H1 (cell line): ENCODE measurements at regions not wholly inside any gene's neighbourhood (a gene's known extent, or its start where the extent isn't known, plus 50 kb on each side); places are given as distances from the start of the nearest gene placed in this dataset.

Experiments
- CTCF ChIA-PET: fragments of 300-600 bp; sonication (Branson Sonifier 250); formaldehyde crosslinking; loops from one replicate; lab custom pipeline; 2021; ENCODE audit not compliant: partially characterized antibody; lab: Charles Lee
- POLR2A ChIA-PET: fragments of 300-600 bp; sonication (Branson Sonifier 250); formaldehyde crosslinking; loops from one replicate; lab custom pipeline; 2021; ENCODE audit warnings: inconsistent platforms; ENCODE audit not compliant: partially characterized antibody; lab: Charles Lee
- DNase-seq, 2 experiments: peaks; one replicate each; pipeline versions ENCODE4 v3.0.0 to v3.0.0-alpha.2; 2010 to 2022; ENCODE audit warnings: low spot score in 2 of 2, low read depth in 1 of 2, mixed read lengths in 1 of 2
- FAIRE-seq: peaks from 2 replicates; lab custom pipeline; 2011; peaks lifted over from hg19 to GRCh38; lab: Jason Lieb, UNC
- H2AFZ ChIP-seq: 2 replicates; pipeline ENCODE4 v1.8.1; 2012; ENCODE audit warnings: low read length, inconsistent platforms
- H2AK5ac ChIP-seq: 2 replicates; pipeline ENCODE4 v1.6.1; 2013; ENCODE audit warnings: low read depth, low read length
- H2BK120ac ChIP-seq: replicated peaks from 2 replicates; pipeline ENCODE3; 2013; ENCODE audit warnings: low read depth, low read length, inconsistent platforms
- H2BK12ac ChIP-seq: 2 replicates; pipeline ENCODE4 v1.6.1; 2013; ENCODE audit warnings: low read depth, low read length
- H2BK15ac ChIP-seq: 2 replicates; pipeline ENCODE4 v1.6.1; 2013; ENCODE audit warnings: low read length
- H2BK20ac ChIP-seq: 2 replicates; pipeline ENCODE4 v1.6.1; 2013; ENCODE audit warnings: low read length
- H2BK5ac ChIP-seq: 2 replicates; pipeline ENCODE4 v1.6.1; 2013; ENCODE audit warnings: low read depth, low read length
- H3K14ac ChIP-seq: 2 replicates; pipeline ENCODE4 v1.6.1; 2013; ENCODE audit warnings: inconsistent platforms; ENCODE audit not compliant: insufficient read length
- H3K18ac ChIP-seq: 2 replicates; pipeline ENCODE4 v1.6.1; 2013; ENCODE audit warnings: low read length; ENCODE audit errors: extremely low read depth
- H3K23ac ChIP-seq: 2 replicates; pipeline ENCODE4 v1.6.1; 2013; ENCODE audit warnings: inconsistent platforms; ENCODE audit not compliant: insufficient read length
- H3K23me2 ChIP-seq: 2 replicates; pipeline ENCODE4 v1.6.1; 2013; ENCODE audit warnings: low read depth, low read length
- H3K27ac ChIP-seq: 2 replicates; pipeline ENCODE4 v1.6.1; 2011; ENCODE audit warnings: low read depth, low read length, inconsistent platforms
- H3K27me3 ChIP-seq, 4 experiments: replicated peaks in 1 of 4; 1 replicate in 1 of 4; 2 replicates in 3 of 4; pipeline versions ENCODE4 v1.6.1 to v1.8.1; 2011 to 2013; ENCODE audit warnings: low read length in 3 of 4, mild to moderate bottlenecking in 3 of 4, inconsistent platforms in 2 of 4, mixed read lengths in 2 of 4, moderate library complexity in 1 of 4; ENCODE audit not compliant: control insufficient read depth in 3 of 4, insufficient read depth in 3 of 4; ENCODE audit errors: extremely low read depth in 1 of 4
- H3K36me3 ChIP-seq, 4 experiments: 2 replicates each; pipeline versions ENCODE4 v1.6.1 to v1.8.1; 2011 to 2013; ENCODE audit warnings: mild to moderate bottlenecking in 4 of 4, low read length in 3 of 4, moderate library complexity in 2 of 4, control low read depth in 1 of 4, inconsistent platforms in 1 of 4; ENCODE audit not compliant: insufficient read depth in 4 of 4, control insufficient read depth in 2 of 4
- H3K4ac ChIP-seq: replicated peaks from 2 replicates; pipeline ENCODE3; 2013; ENCODE audit warnings: low read length, low read depth, mixed read lengths, inconsistent platforms; ENCODE audit not compliant: insufficient read length
- H3K4me1 ChIP-seq, 4 experiments: replicated peaks in 1 of 4; 1 replicate in 1 of 4; 2 replicates in 3 of 4; pipeline versions ENCODE4 v1.6.1 to v1.8.1; 2011 to 2013; ENCODE audit warnings: low read length in 3 of 4, inconsistent platforms in 2 of 4, mixed read lengths in 1 of 4; ENCODE audit not compliant: insufficient read depth in 4 of 4, control insufficient read depth in 3 of 4
- H3K4me2 ChIP-seq, 2 experiments: 2 replicates each; pipeline versions ENCODE4 v1.6.1 to v1.8.1; 2011 to 2013; ENCODE audit warnings: low read depth in 2 of 2, low read length in 2 of 2, control low read depth in 1 of 2, inconsistent platforms in 1 of 2, mild to moderate bottlenecking in 1 of 2; ENCODE audit not compliant: insufficient read depth in 1 of 2
- H3K4me3 ChIP-seq, 4 experiments: fragments of 200-600, 300-600 bp in 1 of 4; sonication (generic), shearing (Covaris generic), sonication (Bioruptor Twin) in 1 of 4; 2 replicates each; pipeline versions ENCODE4 v1.5.1 to v1.8.1; 2011 to 2016; ENCODE audit warnings: low read length in 4 of 4, low read depth in 3 of 4, control low read depth in 2 of 4, inconsistent platforms in 2 of 4, mild to moderate bottlenecking in 2 of 4, mixed read lengths in 1 of 4, moderate library complexity in 1 of 4; ENCODE audit not compliant: insufficient read depth in 2 of 4; ENCODE audit errors: extremely low read depth in 1 of 4
- H3K56ac ChIP-seq: replicated peaks from 2 replicates; pipeline ENCODE3; 2013; ENCODE audit warnings: low read depth, mild to moderate bottlenecking, mixed read lengths, low read length, inconsistent platforms; ENCODE audit not compliant: insufficient read length
- H3K79me1 ChIP-seq: 2 replicates; pipeline ENCODE4 v1.6.1; 2013; ENCODE audit warnings: low read depth, low read length, control low read depth
- H3K79me2 ChIP-seq, 2 experiments: 2 replicates each; pipeline versions ENCODE4 v1.6.1 to v1.8.1; 2012 to 2013; ENCODE audit warnings: low read length in 2 of 2, mild to moderate bottlenecking in 2 of 2, inconsistent platforms in 1 of 2; ENCODE audit not compliant: insufficient read depth in 2 of 2, control insufficient read depth in 1 of 2
- H3K9ac ChIP-seq, 4 experiments: replicated peaks in 1 of 4; 1 replicate in 1 of 4; 2 replicates in 3 of 4; pipeline versions ENCODE4 v1.6.1 to v1.8.1; 2011 to 2013; ENCODE audit warnings: low read depth in 3 of 4, low read length in 3 of 4, control low read depth in 2 of 4, mild to moderate bottlenecking in 2 of 4, moderate library complexity in 2 of 4, inconsistent platforms in 1 of 4; ENCODE audit errors: extremely low read depth in 1 of 4
- H3K9me3 ChIP-seq, 2 experiments: 2 replicates each; pipeline versions ENCODE4 v1.6.1 to v1.8.1; 2012 to 2013; ENCODE audit warnings: mild to moderate bottlenecking in 2 of 2, moderate library complexity in 2 of 2, control low read depth in 1 of 2, inconsistent platforms in 1 of 2, low read depth in 1 of 2, low read length in 1 of 2, mixed read lengths in 1 of 2; ENCODE audit not compliant: insufficient read depth in 2 of 2
- H4K20me1 ChIP-seq, 2 experiments: replicated peaks in 1 of 2; 2 replicates each; pipeline versions ENCODE3 to v1.8.1; 2011 to 2013; ENCODE audit warnings: inconsistent platforms in 2 of 2, low read length in 2 of 2, mild to moderate bottlenecking in 1 of 2; ENCODE audit not compliant: insufficient read depth in 2 of 2, control insufficient read depth in 1 of 2
- H4K5ac ChIP-seq: 2 replicates; pipeline ENCODE4 v1.6.1; 2013; ENCODE audit warnings: low read length, low read depth, mixed read lengths, inconsistent platforms; ENCODE audit not compliant: insufficient read length
- H4K8ac ChIP-seq: 2 replicates; pipeline ENCODE4 v1.8.0; 2013; ENCODE audit warnings: mild to moderate bottlenecking, moderate library complexity, low read length, inconsistent platforms; ENCODE audit not compliant: insufficient read depth; ENCODE audit errors: extremely low read depth
- H4K91ac ChIP-seq: replicated peaks from 2 replicates; pipeline ENCODE3; 2013; ENCODE audit warnings: low read length, mixed read lengths, inconsistent platforms; ENCODE audit not compliant: insufficient read length
- JUN ChIP-seq: IDR thresholded peaks from 2 replicates; pipeline ENCODE4 v1.6.1; 2011; ENCODE audit warnings: low read depth, mild to moderate bottlenecking, improper control_type of control experiment, low read length
- NRF1 ChIP-seq: IDR thresholded peaks from 2 replicates; pipeline ENCODE4 v1.6.1; 2011; ENCODE audit warnings: mild to moderate bottlenecking, low read depth, low read length, improper control_type of control experiment
- POLR2AphosphoS5 ChIP-seq: IDR thresholded peaks from 2 replicates; pipeline ENCODE4 v1.6.1; 2011; ENCODE audit warnings: low read depth, low read length
- RAD21 ChIP-seq, 2 experiments: IDR thresholded peaks in 1 of 2; conservative IDR thresholded peaks in 1 of 2; 2 replicates each; pipeline ENCODE4 v1.6.1; 2011; ENCODE audit warnings: low read depth in 2 of 2, low read length in 2 of 2, improper control_type of control experiment in 1 of 2, inconsistent platforms in 1 of 2, mild to moderate bottlenecking in 1 of 2, moderate library complexity in 1 of 2
- RBBP5 ChIP-seq: IDR thresholded peaks from 2 replicates; pipeline ENCODE4 v1.7.1; 2012; ENCODE audit warnings: low read depth, mild to moderate bottlenecking, inconsistent platforms, low read length, moderate library complexity, borderline replicate concordance
- RXRA ChIP-seq: IDR thresholded peaks from 2 replicates; pipeline ENCODE4 v1.6.1; 2011; ENCODE audit warnings: low read depth, mild to moderate bottlenecking, low read length, moderate library complexity; ENCODE audit not compliant: insufficient read depth
- SUZ12 ChIP-seq: fragments of 200-600 bp; sonication (generic); IDR thresholded peaks from 2 replicates; pipeline ENCODE4 v1.6.1; 2012; ENCODE audit warnings: mild to moderate bottlenecking, inconsistent platforms, low read length, moderate library complexity, mixed read lengths
- TEAD4 ChIP-seq: IDR thresholded peaks from 2 replicates; pipeline ENCODE4 v1.6.1; 2012; ENCODE audit warnings: low read depth, low read length, inconsistent platforms, mixed read lengths
- WGBS, 2 experiments: shearing (Covaris generic) in 1 of 2; methylation state at CpG; one replicate each; pipeline versions ENCODE4 v1.1.6 to v1.1.7; 2013 to 2015; ENCODE audit warnings: low lambda C conversion rate in 2 of 2, mixed read lengths in 2 of 2, inconsistent platforms in 1 of 2, low coverage in 1 of 2, missing lambda C conversion rate in 1 of 2; ENCODE audit not compliant: insufficient replicate concordance in 2 of 2, insufficient coverage in 1 of 2, insufficient read length in 1 of 2; ENCODE audit errors: extremely low coverage in 1 of 2, missing lambda C conversion rate in 1 of 2; 5-methylcytosine and 5-hydroxymethylcytosine counted together

DNA sequence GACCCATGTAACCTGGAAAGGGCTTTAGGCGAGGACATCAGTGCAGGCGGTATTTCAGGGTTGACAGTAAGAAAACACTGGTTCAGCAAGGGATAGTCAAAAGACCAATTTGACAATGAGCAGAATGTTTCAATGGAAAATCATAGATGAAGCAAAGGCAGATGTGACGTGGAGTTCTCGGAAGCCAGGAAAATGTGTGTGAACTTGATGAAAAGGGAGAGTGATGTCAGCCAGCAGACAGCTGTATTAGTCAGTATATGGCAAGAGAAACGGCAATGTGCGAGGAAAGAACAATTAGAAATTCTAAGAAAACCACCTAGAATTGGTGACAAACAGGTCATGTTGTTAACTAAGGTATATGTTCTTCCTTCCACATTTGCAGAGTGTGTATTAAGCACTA, 503.9 kb upstream of the DAB2 start (continued):
- TF ChIP-seq RXRA = no peak

GRCh38 chr5:39919876-39920275, 495.1 kb upstream of the DAB2 start:
- Histone ChIP-seq H2BK120ac (no peak overlapping the region), H3K27ac (no peak overlapping the region), H2BK15ac (no peak overlapping the region), H3K4me1 (no peaks in the 10 kb centered on the region), H3K36me3 (no peaks in the 10 kb centered on the region), H3K79me2 (no peaks in the 10 kb centered on the region), H4K5ac (no peak overlapping the region), H3K4me2 (no peak overlapping the region), H3K9ac (no peak overlapping the region), H2AK5ac (no peak overlapping the region), H3K79me1 (no peaks in the 10 kb centered on the region), H2BK20ac (no peak overlapping the region), H3K18ac (no peak overlapping the region), H3K14ac (no peak overlapping the region), H4K20me1 (no peaks in the 10 kb centered on the region), H3K23ac (no peak overlapping the region), H3K56ac (no peak overlapping the region), H3K4me3 (no peak overlapping the region), H2AFZ (no peak overlapping the region), H4K91ac (no peak overlapping the region), H3K27me3 (no peaks in the 10 kb centered on the region)
- POLR2A ChIA-PET = no interaction called here
- 96% methylated on average over 1 of the region's 1 CpG; no CpG with 5 or more reads in 1 of the 2 experiments for WGBS, 2 experiments
- no peak for FAIRE-seq
- no peak for DNase-seq
- no peak for TF ChIP-seq RBBP5
- no peak for TF ChIP-seq RXRA
- no peak for TF ChIP-seq JUN
- TF ChIP-seq TEAD4 = no peak
- no peak for TF ChIP-seq RAD21 (IDR thresholded peaks at IDR 0.05 in 1 of 2, conservative IDR thresholded peaks at IDR 0.05 in 1 of 2; ENCODE audit: low read depth in 2 of 2, low read length in 2 of 2)
- no peak for TF ChIP-seq POLR2AphosphoS5
- TF ChIP-seq NRF1 = no peak
- no peak for TF ChIP-seq SUZ12
- TF ChIP-seq, all 59 proteins: peak for 0
- H3K23me2 ChIP-seq = no peaks in the 10 kb centered on the region
- CTCF ChIA-PET = no interaction called here
- H2BK12ac ChIP-seq = no peak overlapping the region
- H2BK5ac ChIP-seq = no peak overlapping the region
- no peak overlapping the region for H4K8ac ChIP-seq
- H3K9me3 ChIP-seq = no peaks in the 10 kb centered on the region
- no peak overlapping the region for H3K4ac ChIP-seq
